GM04503 (cell line): ENCODE measurements at regions not wholly inside any gene's neighbourhood (a gene's known extent, or its start where the extent isn't known, plus 50 kb on each side); places are given as distances from the start of the nearest gene placed in this dataset.

Source experiments
- DNase-seq: peaks from one replicate; pipeline ENCODE4 v3.0.0-alpha.2; 2012; ENCODE audit warnings: low read depth

DNA sequence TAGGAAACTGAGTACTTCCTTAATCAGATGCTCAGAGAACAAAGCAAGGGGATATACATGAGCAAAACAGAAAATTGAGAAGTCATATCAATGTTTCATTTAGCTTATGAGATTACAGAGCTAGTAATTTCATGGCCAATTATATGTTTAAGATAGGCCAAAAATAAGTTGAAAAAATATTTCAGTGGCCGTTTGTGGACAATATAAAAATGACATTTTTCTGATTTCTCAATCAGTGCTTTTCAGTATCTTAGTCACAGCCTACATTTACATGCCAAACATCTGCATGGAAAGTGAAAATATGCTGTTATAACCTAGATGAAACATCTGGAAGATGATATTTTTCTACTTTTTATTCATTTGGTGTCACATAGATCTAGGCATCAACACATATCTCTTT lies 192.5 kb downstream of the HLX start:
- DNase-seq = no peak

DNA sequence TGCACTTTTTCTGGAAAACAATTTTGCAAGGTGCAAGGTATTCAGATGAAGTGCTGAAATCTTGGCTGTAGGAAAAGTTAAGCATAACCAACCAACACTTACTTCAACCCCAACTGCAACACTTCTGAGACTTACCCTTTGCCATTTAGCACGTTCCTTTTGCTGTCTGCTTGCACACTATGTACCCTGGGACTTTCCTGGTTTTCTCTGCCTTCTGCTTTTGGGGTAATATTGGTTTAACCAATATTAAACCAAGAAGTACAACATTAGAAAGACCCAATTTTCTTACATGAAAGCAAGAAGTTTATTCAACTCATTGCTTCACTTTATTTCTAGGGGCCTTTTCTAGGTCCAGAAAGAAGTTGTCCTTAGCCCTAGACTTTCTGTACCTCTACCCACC lies 193.0 kb downstream of the HLX start:
- DNase-seq = no peak

DNA sequence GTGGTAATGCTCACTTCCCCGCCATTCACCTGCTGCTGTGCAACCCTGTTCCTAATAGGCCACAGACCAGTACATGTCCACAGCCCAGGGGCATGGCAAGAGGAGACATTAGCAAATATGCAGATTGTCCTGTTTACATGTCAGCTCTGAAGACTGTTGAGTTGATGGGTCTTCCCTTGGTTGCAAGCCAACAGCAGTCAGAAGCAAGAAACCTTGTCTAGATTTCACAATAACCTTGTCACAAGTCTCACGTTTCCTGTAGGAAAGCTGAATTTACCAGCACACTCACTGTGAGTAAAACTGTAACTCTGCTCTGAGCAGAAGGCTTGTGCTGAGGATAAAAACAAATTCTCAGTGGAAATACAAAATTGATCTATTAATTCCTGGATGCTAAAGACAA lies 195.1 kb downstream of the HLX start:
- no peak for DNase-seq

DNA sequence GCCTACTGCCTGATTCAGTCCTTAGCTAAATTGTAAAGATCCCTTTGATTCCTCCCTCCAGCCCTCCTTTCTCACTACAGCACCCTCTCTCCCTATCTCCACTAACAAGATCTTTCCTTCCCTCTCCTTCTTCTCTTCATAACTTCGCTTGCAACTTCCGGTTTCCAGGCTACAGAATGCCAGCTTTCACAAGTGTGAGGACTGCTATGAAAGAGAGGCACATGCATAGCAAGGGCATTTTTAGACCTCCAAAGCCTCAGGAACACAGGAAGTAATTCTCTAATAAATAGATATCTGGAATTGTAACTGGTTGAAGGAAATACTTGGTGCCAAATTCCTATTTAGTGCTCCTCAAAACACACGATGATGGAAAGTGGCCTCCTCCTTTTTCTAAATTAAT lies 196.7 kb downstream of the HLX start:
- no peak for DNase-seq

DNA sequence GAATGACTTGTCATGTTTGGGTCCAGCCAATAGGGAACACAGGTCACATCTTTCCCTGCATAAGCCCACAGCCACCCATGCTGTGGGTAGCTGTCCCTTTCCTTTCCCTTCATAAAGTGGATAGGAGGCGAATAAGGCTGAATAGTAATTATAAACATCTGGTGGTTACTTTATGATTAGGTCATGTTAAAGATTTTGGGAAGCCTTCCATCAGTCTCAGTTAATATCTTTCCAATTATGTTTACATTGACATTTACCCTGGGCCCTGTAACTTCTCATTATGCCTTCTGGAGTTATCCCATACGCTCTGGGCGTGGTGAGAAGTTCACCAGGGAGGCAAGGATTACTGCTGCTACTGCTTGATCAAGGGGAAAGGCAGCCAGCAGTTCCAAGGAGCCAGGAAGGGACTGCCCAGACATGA lies 197.2 kb downstream of the HLX start:
- no peak for DNase-seq

DNA sequence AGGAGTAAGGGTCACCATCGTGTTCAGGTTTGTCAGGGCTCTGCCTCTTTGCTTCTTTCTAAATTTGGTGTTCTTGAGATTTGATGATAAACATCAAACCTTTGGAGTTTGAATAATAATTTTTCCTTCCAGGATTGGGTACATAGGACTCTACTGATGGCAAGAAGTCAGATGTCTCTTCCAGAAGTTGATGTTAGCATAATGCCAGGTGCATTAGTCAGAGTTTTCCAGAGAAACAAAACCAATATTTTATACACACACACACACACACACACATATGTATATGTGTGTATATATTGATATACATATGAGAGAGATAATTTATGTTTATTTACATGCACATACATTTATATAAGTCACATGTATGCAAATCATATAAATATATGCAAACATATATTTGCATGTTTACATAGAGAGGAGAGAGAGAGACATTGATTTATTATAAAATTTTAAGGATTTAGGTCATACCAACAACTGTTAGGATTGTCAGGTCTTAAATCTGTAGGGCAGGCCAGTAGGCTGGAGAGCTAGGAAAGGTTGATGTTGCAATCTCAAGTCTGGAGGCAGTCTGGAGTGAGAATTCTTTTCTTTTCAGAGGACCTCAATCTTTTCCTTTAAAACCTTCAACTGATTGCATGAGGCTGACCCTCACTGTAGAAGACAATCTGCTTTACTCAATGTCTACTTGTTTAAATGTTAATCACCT lies 199.2 kb downstream of the HLX start:
- no peak for DNase-seq

DNA sequence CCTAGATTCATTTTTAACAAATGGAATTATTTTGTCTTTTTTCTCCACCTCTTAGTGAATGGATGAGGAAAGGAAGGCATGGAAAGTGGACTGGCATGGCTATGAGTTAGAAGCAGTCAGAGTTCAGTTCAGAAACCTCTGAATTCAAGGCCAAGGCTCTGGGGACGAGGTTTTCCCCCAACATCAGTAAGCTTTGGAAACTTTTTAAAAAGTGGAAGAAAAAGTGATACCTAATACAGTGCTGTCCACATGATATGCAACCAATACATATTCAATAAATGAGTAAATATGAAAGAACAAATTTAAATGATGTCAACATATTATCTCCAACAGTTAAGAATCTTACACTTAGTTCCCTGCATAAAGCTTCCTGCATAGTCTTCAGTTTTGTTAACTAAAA lies 204.7 kb downstream of the HLX start:
- no peak for DNase-seq

DNA sequence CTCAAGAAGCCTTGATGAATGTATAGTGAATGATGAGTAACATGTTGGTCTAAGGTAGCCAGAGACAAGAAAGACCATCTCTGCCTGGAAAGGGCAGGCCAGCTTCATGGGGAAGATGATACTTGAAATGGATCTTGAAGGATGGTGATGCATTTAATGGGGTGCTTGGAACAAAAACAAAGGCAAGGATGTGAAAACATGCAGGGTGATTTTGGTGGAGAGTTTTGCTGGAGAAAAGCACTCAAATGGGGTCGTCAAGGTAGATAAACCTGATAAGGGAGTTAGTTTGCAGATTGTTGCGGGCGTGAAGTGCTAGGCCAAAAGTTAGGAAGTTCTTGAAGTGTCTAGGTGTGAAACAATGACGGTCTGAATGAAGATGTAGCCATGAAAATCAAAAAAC lies 205.4 kb downstream of the HLX start:
- no peak for DNase-seq

DNA sequence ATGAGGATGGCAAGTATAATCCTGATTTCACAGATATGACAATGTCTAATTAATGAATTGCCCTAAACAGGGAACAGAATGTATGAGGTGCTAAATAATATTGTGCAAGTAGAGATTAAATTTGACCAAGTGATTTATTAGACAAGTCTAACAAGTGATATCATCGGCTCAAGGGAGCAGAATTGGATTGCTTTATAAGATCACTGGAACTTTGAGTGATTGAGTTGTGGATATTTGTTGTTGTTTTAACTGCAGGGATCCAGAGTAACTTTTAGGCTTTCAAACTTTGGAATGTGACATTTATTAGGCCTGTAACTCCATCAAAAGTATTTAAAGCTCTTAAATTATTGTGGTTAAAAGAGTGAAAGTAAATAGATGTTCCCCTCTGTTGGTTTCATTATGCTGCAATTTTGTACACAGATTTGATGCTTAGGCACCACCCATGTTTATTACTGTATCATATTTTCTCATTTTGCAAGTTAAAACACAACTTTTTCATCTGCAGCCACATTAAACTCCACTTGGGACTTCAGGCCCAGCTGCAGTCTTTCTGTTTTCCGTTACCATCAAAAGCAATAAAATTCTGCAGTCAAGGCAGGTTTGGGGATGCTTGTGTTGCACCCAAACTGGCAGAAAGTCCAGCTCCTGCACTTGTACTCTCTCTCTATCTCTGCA lies 206.6 kb downstream of the HLX start:
- no peak for DNase-seq

DNA sequence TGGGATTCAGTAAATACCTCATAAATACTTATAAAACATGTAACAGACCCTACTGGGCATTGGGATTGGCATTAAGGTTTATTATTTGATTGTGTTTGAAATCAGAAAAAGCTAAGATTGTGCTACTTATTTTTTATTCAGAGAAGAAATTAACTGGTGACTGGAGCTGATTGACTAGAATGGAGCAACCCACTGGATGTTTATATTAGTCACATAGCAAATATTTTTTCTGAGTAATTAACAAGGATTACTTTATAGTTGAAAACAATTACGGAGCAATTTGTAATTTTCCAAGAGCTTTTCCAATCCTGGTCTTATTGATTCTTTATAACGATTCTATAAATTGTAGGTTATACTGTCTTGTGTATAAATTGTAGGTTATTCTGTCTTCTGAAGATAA lies 208.7 kb downstream of the HLX start:
- no peak for DNase-seq

DNA sequence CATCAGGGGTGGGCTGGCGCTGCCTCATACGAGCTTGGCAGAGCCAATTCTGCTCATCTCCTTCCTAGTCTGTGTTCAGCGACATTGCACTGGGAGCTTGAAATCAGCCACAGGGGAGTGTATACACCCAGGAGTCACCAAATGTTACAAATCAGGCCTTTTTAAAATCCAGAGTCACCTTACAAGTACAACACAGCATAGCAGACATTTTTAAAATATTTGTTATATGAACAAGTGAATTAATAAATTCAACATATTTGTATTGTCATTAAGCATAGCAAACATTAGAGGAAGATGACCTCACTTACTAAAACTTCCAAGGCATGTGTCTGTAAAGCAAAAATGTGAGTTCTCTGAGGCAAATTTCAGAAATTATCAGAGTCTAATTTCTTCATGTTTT lies 210.0 kb downstream of the HLX start:
- DNase-seq = no peak

DNA sequence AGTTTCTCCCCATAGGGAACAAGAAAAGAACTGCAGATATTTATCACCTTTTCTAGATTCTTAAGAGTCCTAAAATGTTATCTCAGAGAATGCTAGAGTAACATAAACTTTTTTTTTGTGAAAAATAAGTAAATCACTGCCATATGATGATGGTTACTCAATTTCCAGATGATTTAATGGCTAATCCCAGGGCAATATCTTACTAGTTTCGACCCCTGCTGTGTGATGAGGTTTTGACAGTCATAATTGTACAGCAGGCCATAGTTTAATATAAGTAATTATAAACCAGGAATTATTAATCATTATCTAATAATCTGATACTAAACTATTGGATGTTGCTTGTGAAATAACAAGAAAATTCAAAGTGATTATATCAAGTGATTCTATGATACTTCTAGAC lies 210.6 kb downstream of the HLX start:
- no peak for DNase-seq

DNA sequence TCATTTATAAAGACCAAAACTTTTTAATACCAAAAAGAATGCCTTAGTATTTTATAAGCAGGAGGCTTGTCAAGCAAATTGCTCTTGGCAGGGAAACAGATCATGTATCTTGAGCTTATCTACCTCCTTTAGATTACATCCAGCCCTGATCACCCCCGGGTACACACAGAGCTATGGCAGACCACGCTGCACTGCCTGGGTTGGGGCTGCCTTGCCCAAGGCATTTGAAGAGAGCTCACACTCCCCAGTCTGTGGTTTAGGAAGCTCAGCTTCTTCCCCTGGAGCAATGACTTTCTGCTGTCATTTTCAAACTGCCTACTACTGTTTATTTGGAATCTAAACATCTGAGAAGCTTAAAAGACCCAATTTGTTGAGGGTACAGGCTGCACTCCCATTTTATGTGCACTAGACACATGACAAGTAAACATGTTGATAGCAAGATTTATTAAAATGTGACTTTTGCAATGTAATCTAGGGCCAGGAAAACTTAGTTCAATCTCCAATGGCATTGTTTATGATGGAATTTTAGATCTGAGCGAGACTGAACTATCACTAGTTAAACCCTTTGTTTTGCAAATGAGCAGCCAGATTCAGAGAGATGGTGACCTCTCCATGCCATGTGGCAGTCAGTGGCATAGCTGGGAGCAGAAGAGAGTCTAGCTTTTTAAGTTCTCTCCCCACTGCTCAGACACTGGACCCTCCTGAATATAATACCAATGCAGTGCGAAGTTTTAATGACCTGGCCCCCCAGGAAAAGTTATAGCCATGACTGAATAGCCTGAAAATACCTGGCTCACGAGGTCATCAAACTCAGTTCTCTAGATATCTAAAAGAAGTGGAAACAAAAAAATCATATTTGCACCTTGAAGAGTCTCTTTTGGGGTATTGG lies 214.9 kb downstream of the HLX start:
- DNase-seq = no peak

DNA sequence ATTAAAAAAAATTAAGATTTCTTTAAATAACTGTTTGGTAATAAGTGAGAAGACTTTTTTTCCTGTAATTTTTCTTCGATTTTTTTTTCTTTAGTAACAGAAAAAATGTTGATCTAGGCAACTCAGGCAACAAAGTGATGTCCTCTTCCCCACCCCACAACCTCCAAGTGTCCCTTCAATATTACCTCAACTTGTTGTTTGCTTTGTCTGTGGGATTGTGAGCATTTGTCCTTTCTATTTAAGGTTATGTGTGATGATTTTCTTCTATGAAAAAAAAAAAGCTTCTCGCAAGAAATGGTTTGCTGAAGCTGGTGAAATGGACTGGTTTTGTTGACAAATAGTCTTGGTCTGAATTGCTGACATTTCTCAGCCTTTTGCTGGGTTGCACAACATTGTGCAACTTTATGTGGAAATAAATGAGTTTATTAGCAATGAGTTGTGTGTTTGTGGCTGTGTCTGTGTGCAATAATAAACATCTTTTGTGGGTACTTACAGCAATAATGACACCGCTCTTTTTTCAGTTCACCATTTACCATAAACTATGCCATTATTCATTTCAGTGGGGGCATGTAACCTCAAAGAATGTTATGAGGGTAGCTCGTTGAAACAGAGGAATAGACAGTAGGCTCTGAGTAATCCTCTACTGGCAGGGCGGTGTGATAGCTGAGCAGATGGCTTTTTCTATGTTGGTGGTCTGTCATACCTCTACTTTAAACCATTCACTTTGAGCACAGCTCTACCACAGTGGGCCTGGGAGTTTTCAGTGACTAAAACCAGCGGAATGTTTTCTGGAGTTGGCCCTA lies 218.4 kb downstream of the HLX start:
- peak; percentile 100 for DNase-seq

DNA sequence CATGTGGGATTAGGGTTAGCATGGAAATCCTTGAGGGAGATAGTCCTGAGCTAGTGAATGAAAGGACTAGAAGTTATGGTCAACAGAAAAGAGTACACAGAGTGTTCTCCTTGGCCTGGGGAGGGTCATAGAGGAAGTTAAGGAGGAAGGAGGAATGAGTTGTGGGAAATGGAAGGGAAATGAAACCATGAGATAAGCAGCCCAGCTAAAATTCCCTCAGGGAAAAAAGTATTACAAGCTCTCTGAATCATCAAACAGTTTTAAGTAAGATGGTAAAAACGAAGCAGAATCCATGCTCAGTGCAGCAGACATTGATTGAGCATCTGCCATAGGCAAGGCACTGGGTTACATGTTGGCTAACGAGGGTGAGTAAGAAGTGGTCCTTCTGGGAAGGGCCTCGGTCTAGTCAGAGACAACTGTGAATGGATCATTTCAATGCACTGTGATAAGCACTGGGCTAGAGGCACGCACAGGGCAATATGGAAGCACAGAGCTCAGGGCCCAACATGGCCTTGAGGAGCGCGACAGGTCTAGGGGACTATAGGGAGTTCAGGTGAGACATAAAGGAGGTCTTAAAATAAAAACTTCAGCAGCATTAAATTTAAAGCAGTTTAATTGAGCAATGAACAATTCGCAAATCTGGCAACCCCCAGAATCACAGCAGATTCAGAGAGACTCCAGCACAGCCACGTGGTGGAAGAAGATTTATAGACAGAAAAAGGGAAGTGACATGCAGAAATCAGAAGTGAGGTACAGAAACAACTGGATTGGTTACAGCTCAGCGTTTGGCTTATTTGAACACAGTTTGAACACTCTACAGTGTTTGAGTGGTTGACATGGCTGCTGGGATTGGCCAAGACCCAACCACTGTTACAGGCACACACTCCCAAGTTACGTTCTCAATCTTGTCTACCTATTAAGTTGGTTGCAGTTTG lies 219.5 kb downstream of the HLX start:
- no peak for DNase-seq

DNA sequence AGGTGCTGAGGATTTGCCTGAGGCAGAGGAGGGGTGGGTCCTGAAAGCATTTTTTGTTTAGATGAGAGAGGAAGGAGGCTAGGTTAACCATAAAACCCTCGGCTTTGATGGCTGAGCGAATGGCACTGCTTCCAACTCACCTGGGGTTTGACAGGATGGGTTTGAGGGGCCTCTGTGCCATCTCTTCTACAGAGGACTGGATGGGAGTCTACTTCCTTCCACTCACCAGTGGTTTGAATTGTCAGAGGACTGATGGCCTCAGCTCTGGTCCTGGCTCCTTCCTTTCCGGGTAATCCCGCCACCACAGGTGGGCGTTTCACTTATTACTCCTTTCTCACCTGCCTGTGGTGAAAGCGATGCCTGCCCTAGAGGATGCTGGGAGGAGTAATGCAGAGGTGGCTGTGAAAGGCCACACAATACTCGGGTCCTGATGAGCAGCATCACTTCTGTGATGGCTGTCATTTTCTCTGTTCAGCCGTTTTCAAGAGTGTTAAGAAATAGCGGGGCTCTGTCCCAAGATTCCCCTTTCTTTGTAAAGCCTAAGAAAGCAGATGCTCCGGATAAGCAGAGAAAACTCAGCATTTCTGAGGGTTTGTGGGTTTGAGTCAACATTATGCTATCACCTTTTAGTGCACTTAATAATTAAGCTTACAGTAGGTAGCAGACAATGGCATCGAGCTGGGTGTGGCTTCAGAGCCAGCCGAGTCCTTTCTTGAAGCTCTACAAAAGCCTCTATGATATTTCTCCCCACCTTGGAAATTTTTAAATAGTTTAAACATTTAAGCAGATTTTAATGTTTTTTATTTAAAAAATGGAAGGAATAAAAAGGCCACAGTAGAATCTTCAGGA lies 220.7 kb downstream of the HLX start:
- no peak for DNase-seq

DNA sequence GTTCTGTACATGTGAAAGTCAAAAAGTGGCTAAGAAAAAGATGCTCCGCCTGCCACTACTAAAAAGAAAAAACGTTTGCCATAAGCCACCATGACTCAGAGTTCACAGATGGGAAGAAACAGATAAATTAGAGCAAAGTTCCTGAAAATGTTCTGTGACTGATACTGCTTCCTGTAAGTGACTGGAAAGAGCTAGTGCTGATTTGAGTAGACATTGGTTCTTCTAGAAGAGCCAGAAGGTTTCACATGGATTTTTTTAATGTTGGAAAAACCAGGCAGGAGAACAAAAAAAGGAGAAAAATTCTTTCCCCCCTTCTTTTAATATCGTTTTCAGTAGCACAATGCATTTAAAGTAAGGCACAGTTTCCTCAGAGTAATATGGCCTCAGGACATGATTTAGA lies 221.4 kb downstream of the HLX start:
- peak; percentile 76 for DNase-seq

DNA sequence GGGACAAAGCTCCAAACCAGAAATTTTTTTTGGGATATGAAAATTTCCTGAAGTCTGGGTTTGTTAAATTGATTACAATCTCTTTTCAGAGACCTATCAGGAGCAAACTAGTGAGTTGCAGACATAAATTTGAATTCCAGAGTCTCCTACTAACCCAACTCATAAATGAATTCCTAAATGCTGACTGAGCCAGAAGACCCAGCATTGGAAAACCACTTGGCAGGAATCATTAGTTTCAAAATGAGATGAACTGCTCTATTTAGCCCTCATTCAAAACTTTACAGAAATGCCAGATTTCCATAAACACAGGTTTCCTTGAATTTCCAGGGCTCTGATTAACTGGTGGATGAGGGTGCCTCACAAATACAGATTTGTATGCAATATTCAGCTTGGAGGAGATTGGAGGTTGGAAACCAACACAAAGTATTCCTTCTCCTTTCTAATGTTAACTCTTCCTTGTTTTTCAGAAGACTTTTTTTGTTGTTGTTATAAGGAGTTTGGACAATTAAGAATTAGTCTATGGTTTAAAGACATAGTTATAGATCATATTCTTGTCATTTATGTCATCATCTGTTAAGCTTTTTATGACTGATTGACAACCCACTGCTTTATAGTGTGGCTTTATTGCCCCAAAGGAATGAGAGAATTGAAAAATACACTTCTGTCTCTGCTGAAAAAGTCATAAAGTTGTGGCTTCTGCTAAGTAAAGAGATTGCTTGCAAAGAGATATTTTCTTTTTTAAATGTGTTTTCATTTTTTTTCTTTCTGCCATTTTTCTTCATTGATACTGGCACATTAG lies 222.8 kb downstream of the HLX start:
- DNase-seq = no peak

DNA sequence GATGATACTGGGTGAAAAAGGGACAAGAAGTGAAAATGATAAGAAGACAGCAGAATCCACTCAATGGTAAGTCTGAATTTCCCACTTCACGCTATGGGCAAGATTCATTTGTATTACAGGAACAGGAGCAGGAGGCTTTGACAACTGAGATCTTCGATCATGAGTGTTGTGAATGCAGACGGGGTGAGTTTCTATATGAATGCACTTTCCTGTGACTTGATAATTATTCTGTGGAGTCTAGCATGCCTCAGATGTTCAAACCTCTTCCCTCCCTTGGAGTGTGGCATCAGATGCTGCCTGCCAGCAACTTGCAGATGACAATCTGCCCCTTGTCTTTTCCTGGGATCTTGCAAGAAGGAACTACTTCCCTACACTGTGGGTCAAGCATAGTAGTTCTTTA lies 225.4 kb downstream of the HLX start:
- DNase-seq = no peak
